AG09309 (cell line): ENCODE measurements at regions not wholly inside any gene's neighbourhood (a gene's known extent, or its start where the extent isn't known, plus 50 kb on each side); places are given as distances from the start of the nearest gene placed in this dataset.

Experiments used
- DNase-seq: peaks from one replicate; pipeline ENCODE4 v3.0.0-alpha.2; 2010; ENCODE audit warnings: low read depth
- H3K4me3 ChIP-seq: 2 replicates; pipeline ENCODE4 v1.5.1; 2011; ENCODE audit warnings: mild to moderate bottlenecking, low read depth, low read length, moderate library complexity; ENCODE audit not compliant: control insufficient read depth
- CTCF ChIP-seq: IDR thresholded peaks from 2 replicates; pipeline ENCODE4 v1.5.1; 2011; ENCODE audit warnings: mild to moderate bottlenecking, low read depth, low read length, inconsistent platforms; ENCODE audit not compliant: insufficient read depth, control insufficient read depth; ENCODE audit errors: missing control alignments

GRCh38 chrX:123075947-123076561 lies 108.0 kb upstream of the GRIA3 start:
- H3K4me3 ChIP-seq: no peak overlapping the region
- DNase-seq: no peak

GRCh38 chrX:123077631-123078030 lies 106.4 kb upstream of the GRIA3 start:
- TF ChIP-seq CTCF: no peak
- no peak overlapping the region for H3K4me3 ChIP-seq
- DNase-seq: no peak

More at GRCh38 chrX:123075947-123076561, 108.0 kb upstream of the GRIA3 start:
- no peak for TF ChIP-seq CTCF

- TF ChIP-seq CTCF: no peak
- no peak for DNase-seq
- H3K4me3 ChIP-seq: no peak overlapping the region
Observed at GRCh38 chrX:123080065-123080464, 104.0 kb upstream of the GRIA3 start.

- H3K4me3 ChIP-seq: no peak overlapping the region
- no peak for TF ChIP-seq CTCF
- no peak for DNase-seq
Observed at GRCh38 chrX:123081776-123082175, 102.3 kb upstream of the GRIA3 start.

- peak; percentile 13 for DNase-seq
- H3K4me3 ChIP-seq: no peak overlapping the region
- no peak for TF ChIP-seq CTCF
Observed at GRCh38 chrX:123083924-123084323, 100.2 kb upstream of the GRIA3 start.

- DNase-seq: peak; percentile 50
- no peak overlapping the region for H3K4me3 ChIP-seq
- TF ChIP-seq CTCF: no peak
Observed at GRCh38 chrX:123084797-123085196, 99.3 kb upstream of the GRIA3 start.

GRCh38 chrX:123085311-123085940 lies 98.7 kb upstream of the GRIA3 start:
- no peak for DNase-seq
- TF ChIP-seq CTCF: no peak
- no peak overlapping the region for H3K4me3 ChIP-seq
